ENCODE measurements at regions not wholly inside any gene's neighbourhood (a gene's known extent, or its start where the extent isn't known, plus 50 kb on each side); places are given as distances from the start of the nearest gene placed in this dataset.

DNA sequence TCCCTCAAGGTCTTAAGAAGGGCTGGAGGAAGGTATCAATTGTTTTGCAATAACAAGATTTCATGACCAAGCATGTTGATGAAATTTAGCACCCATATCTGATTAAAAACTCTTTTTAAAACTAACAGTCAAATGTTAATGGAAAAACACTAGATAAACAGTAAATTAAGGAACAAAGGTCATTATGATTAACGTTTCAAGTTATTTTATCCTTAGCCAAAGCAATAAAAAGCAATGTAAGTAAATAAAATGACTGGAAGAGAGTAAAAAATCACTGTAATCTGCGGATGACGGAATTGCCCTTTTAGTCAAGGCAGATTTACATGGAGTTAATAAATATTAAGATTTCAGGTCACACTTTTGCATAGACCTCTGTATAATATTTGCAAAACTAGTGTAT, 179.5 kb upstream of the KLF6 start:
- TF ChIP-seq TAF1 (IDR thresholded peaks at IDR 0.05; ENCODE audit: low read depth, low read length) (no peak), POLR2AphosphoS5 (IDR thresholded peaks at IDR 0.05; ENCODE audit: low read depth, low read length) (no peak), POLR2A (IDR thresholded peaks at IDR 0.05; ENCODE audit: low read depth, low read length) (no peak), PAX5 (IDR thresholded peaks at IDR 0.05; ENCODE audit: insufficient read depth, low read length, severe bottlenecking) (no peak), SPI1 (IDR thresholded peaks at IDR 0.05; ENCODE audit: low read depth, low read length) (no peak), POU2F2 (IDR thresholded peaks at IDR 0.05; ENCODE audit: low read depth, low read length) (no peak)
